Spleen (tissue), 11 donors: ENCODE measurements at regions not wholly inside any gene's neighbourhood (a gene's known extent, or its start where the extent isn't known, plus 50 kb on each side); places are given as distances from the start of the nearest gene placed in this dataset.

Experiments
- DNase-seq: peaks from one replicate; pipeline ENCODE4 v3.0.0-alpha.2; 2020
- H3K27ac ChIP-seq, 8 donors: fragments of 200-600 bp; sonication (generic) in 7 of 8; 1 replicate in 4 of 8; 2 replicates in 4 of 8; pipeline versions ENCODE4 v1.5.0 to v1.8.0; 2016 to 2021; ENCODE audit warnings: inconsistent platforms in 4 of 8, mild to moderate bottlenecking in 4 of 8, moderate library complexity in 1 of 8
- H3K27me3 ChIP-seq, 7 donors: fragments of 200-600 bp; sonication (generic) in 6 of 7; replicated peaks in 1 of 7; 1 replicate in 4 of 7; 2 replicates in 3 of 7; pipeline versions ENCODE4 v1.5.0 to v1.8.0; 2016 to 2021; ENCODE audit warnings: inconsistent platforms in 3 of 7, mild to moderate bottlenecking in 1 of 7
- H3K36me3 ChIP-seq, 6 donors: fragments of 200-600 bp; sonication (generic) in 5 of 6; 1 replicate in 4 of 6; 2 replicates in 2 of 6; pipeline versions ENCODE4 v1.5.0 to v1.8.0; 2016 to 2021; ENCODE audit warnings: inconsistent platforms in 2 of 6
- H3K4me1 ChIP-seq, 6 donors: fragments of 200-600 bp; sonication (generic) in 5 of 6; 1 replicate in 3 of 6; 2 replicates in 3 of 6; pipeline versions ENCODE4 v1.5.0 to v1.8.0; 2016 to 2021; ENCODE audit warnings: inconsistent platforms in 3 of 6
- H3K4me3 ChIP-seq, 8 donors: fragments of 200-600 bp; sonication (generic) in 7 of 8; 1 replicate in 4 of 8; 2 replicates in 4 of 8; pipeline versions ENCODE4 v1.5.0 to v1.8.0; 2016 to 2021; ENCODE audit warnings: inconsistent platforms in 4 of 8, mild to moderate bottlenecking in 4 of 8, moderate library complexity in 2 of 8
- H3K9me3 ChIP-seq, 8 donors: fragments of 200-600 bp; sonication (generic) in 7 of 8; 1 replicate in 4 of 8; 2 replicates in 4 of 8; pipeline versions ENCODE4 v1.5.0 to v1.8.0; 2016 to 2021; ENCODE audit warnings: inconsistent platforms in 4 of 8
- POLR2A ChIP-seq, 3 donors: fragments of 450-650 bp; IDR thresholded peaks; one replicate each; pipeline ENCODE4 v1.5.1; 2017; ENCODE audit warnings: antibody characterized with exemption in 3 of 3, mild to moderate bottlenecking in 1 of 3
- POLR2AphosphoS5 ChIP-seq, 3 donors: sonication (generic); formaldehyde crosslinking; IDR thresholded peaks; one replicate each; pipeline ENCODE4 v1.5.1; 2017; ENCODE audit warnings: antibody characterized with exemption in 3 of 3
- WGBS, 5 donors: extraction: QIAGEN DNeasy Blood & Tissue Kit in 3 of 5; methylation state at CpG; one replicate each; pipeline versions ENCODE4 v1.1.5 to v1.1.7; 2013 to 2018; 5-methylcytosine and 5-hydroxymethylcytosine counted together
- intact Hi-C: fragments of 100-400 bp; cut with DNase I; formaldehyde crosslinking; loops from one replicate; pipeline ENCODE4 v1.15.0; 2023; ENCODE audit warnings: low total_unique reads
- TF ChIP-seq, protein P1 (sequence below), 11 experiments: fragments of 200-600 bp in 7 of 11; fragments of 450-650 bp in 4 of 11; sonication (generic) in 4 of 11; IDR thresholded peaks in 8 of 11; conservative IDR thresholded peaks in 3 of 11; 1 replicate in 7 of 11; 2 replicates in 4 of 11; pipeline versions ENCODE4 v1.4.0 to v1.8.0; 2016 to 2021; ENCODE audit warnings: antibody characterized with exemption in 11 of 11, inconsistent platforms in 4 of 11, mild to moderate bottlenecking in 1 of 11
- donor health status: healthy with polysubstance abuse.
- donor health status: DM: no; HTN: no; CAD: no; lungs with moderate emphysema.
- donor health status: DM: no; HTN: no; CAD: no.
- donor health status: Bipolar disorder and iron deficiency.
- donor health status: healthy.
- donor health status: DM: no; HTN: no; CAD: no.
- donor health status: DM: yes; HTN: yes; CAD: no.

DNA sequence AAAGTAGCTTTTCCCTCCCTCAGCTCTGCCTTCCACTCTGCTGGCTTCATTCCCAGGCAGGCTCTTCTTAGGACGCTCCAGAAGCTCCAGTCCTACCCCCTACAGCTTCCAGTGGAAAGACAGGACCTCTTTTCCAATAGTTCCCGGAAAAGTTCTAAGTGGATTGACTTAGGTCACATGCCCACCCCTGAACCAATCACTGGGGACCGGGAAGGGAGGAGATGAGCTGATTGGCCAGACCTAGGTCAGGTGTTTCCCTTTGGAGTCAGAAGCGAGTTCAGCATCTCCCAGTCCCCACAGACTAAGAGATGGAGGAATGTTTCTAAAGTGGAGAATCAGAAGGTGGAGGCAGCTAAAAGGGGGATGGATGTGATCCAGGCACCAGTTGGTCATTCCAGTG, 62.9 kb upstream of the KCNG1 start:
- H3K4me3 ChIP-seq: no peak overlapping the region
- no peaks in the 10 kb centered on the region for H3K4me1 ChIP-seq
- H3K9me3 ChIP-seq: no peaks in the 10 kb centered on the region
- no peaks in the 10 kb centered on the region for H3K36me3 ChIP-seq
- no peak overlapping the region for H3K27ac ChIP-seq
- DNase-seq: no peak
- intact Hi-C loops: no loop called here
- peaks cover 0 to 84% (median 9%) of the 10 kb centered on the region in 7 donors for H3K27me3 ChIP-seq
- no peak for TF ChIP-seq POLR2A (IDR thresholded peaks at IDR 0.05)
- TF ChIP-seq, protein P1, sequence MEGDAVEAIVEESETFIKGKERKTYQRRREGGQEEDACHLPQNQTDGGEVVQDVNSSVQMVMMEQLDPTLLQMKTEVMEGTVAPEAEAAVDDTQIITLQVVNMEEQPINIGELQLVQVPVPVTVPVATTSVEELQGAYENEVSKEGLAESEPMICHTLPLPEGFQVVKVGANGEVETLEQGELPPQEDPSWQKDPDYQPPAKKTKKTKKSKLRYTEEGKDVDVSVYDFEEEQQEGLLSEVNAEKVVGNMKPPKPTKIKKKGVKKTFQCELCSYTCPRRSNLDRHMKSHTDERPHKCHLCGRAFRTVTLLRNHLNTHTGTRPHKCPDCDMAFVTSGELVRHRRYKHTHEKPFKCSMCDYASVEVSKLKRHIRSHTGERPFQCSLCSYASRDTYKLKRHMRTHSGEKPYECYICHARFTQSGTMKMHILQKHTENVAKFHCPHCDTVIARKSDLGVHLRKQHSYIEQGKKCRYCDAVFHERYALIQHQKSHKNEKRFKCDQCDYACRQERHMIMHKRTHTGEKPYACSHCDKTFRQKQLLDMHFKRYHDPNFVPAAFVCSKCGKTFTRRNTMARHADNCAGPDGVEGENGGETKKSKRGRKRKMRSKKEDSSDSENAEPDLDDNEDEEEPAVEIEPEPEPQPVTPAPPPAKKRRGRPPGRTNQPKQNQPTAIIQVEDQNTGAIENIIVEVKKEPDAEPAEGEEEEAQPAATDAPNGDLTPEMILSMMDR (IDR thresholded peaks at IDR 0.05 in 8 of 11, conservative IDR thresholded peaks at IDR 0.05 in 3 of 11): no peak
- no peak for TF ChIP-seq POLR2AphosphoS5 (IDR thresholded peaks at IDR 0.05)
- 69 to 82% (median 76%) methylated on average over 4 of the region's 4 CpGs for WGBS, 5 donors

GRCh38 chr20:51084593-51085377, 61.9 kb upstream of the KCNG1 start:
- intact Hi-C loops: no loop called here
- Histone ChIP-seq H3K36me3 (no peaks in the 10 kb centered on the region), H3K27ac (no peak overlapping the region), H3K9me3 (no peaks in the 10 kb centered on the region), H3K27me3 (peaks cover 0 to 83% (median 8%) of the 10 kb centered on the region in 7 donors), H3K4me1 (no peaks in the 10 kb centered on the region), H3K4me3 (no peak overlapping the region)
- no peak for DNase-seq
- TF ChIP-seq POLR2A (IDR thresholded peaks at IDR 0.05) (no peak), POLR2AphosphoS5 (IDR thresholded peaks at IDR 0.05) (no peak)
- TF ChIP-seq, protein P1 (IDR thresholded peaks at IDR 0.05 in 8 of 11, conservative IDR thresholded peaks at IDR 0.05 in 3 of 11): no peak
- 55 to 64% (median 60%) methylated on average over 10 of the region's 10 CpGs for WGBS, 5 donors

GRCh38 chr20:51083447-51083846, 60.5 kb upstream of the KCNG1 start:
- intact Hi-C loops: no loop called here
- no peak overlapping the region for H3K27ac ChIP-seq
- no peaks in the 10 kb centered on the region for H3K9me3 ChIP-seq
- H3K4me1 ChIP-seq: no peaks in the 10 kb centered on the region
- DNase-seq: no peak
- peaks cover 0 to 79% (median 8%) of the 10 kb centered on the region in 7 donors for H3K27me3 ChIP-seq
- no peaks in the 10 kb centered on the region for H3K36me3 ChIP-seq
- TF ChIP-seq, protein P1 (IDR thresholded peaks at IDR 0.05 in 8 of 11, conservative IDR thresholded peaks at IDR 0.05 in 3 of 11): no peak
- TF ChIP-seq POLR2A (IDR thresholded peaks at IDR 0.05) (no peak), POLR2AphosphoS5 (IDR thresholded peaks at IDR 0.05) (no peak)
- H3K4me3 ChIP-seq: no peak overlapping the region
- 77 to 92% (median 82%) methylated on average over 4 of the region's 4 CpGs for whole genome bisulfite sequencing, 5 donors

DNA sequence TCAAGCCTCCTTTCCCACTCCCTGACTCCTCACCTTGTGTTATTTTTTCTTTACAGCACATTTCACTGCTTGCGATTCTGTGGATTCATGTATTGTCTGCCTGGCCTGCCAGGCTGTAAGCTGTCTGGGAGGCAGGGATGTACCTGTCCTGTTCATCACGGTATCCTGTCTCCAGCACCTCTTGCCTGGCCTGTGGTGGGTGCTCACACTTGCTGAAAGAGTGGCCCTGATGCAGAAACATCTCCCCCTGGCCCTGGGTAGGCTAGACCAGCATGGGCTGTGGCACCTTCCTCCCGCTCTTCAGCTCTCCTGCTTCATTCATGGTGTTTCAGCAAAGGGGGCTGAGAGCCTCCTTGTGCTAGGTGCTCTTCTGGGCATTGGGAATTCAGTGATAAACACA, 60.1 kb upstream of the KCNG1 start:
- intact Hi-C loops: no loop called here
- H3K27me3 ChIP-seq: peaks cover 0 to 79% (median 8%) of the 10 kb centered on the region in 7 donors
- no peak overlapping the region for H3K4me3 ChIP-seq
- 81 to 92% (median 89%) methylated on average over 3 of the region's 3 CpGs for WGBS, 5 donors
- no peaks in the 10 kb centered on the region for H3K36me3 ChIP-seq
- no peaks in the 10 kb centered on the region for H3K9me3 ChIP-seq
- no peak for DNase-seq
- TF ChIP-seq POLR2A (IDR thresholded peaks at IDR 0.05) (no peak), POLR2AphosphoS5 (IDR thresholded peaks at IDR 0.05) (no peak)
- TF ChIP-seq, protein P1 (IDR thresholded peaks at IDR 0.05 in 8 of 11, conservative IDR thresholded peaks at IDR 0.05 in 3 of 11): no peak
- H3K4me1 ChIP-seq: peaks cover 0 to under 1% (median 0%) of the 10 kb centered on the region in 6 donors
- no peak overlapping the region for H3K27ac ChIP-seq
